Inflammatory macrophage (primary cell): ENCODE measurements at regions not wholly inside any gene's neighbourhood (a gene's known extent, or its start where the extent isn't known, plus 50 kb on each side); places are given as distances from the start of the nearest gene placed in this dataset.

ENCODE experiments used
- DNase-seq, 2 donors: peaks; one replicate each; pipeline ENCODE4 v3.0.0-alpha.2; 2020 to 2022

GRCh38 chr12:115700896-115701465 is 576.5 kb downstream of the MED13L start:
- no peak for DNase-seq

GRCh38 chr12:115700081-115700480 is 577.4 kb downstream of the MED13L start:
- no peak for DNase-seq

- no peak for DNase-seq
Observed at GRCh38 chr12:115698257-115698656, 579.2 kb downstream of the MED13L start.

- DNase-seq = no peak
Observed at GRCh38 chr12:115697340-115697739, 580.2 kb downstream of the MED13L start.

GRCh38 chr12:115694564-115694963 is 582.9 kb downstream of the MED13L start:
- DNase-seq = no peak

GRCh38 chr12:115693970-115694369 is 583.5 kb downstream of the MED13L start:
- DNase-seq = no peak

- DNase-seq = no peak
Observed at GRCh38 chr12:115691123-115691522, 586.4 kb downstream of the MED13L start.

- DNase-seq = no peak
Observed at GRCh38 chr12:115687094-115687493, 590.4 kb downstream of the MED13L start.

GRCh38 chr12:115683240-115683780 is 594.2 kb downstream of the MED13L start:
- DNase-seq = no peak

GRCh38 chr12:115680967-115681366 is 596.5 kb downstream of the MED13L start:
- no peak for DNase-seq

GRCh38 chr12:115672506-115673080 is 604.9 kb downstream of the MED13L start:
- no peak for DNase-seq

- no peak for DNase-seq
Observed at GRCh38 chr12:115672086-115672485, 605.4 kb downstream of the MED13L start.

GRCh38 chr12:115670869-115671268 is 606.6 kb downstream of the MED13L start:
- no peak for DNase-seq

GRCh38 chr12:115667116-115667515 is 610.4 kb downstream of the MED13L start:
- no peak for DNase-seq

GRCh38 chr12:115666168-115666567 is 611.3 kb downstream of the MED13L start:
- no peak for DNase-seq

GRCh38 chr12:115661112-115661511 is 616.4 kb downstream of the MED13L start:
- no peak for DNase-seq

- no peak for DNase-seq
Observed at GRCh38 chr12:115660211-115660805, 617.2 kb downstream of the MED13L start.

GRCh38 chr12:115659422-115659821 is 618.1 kb downstream of the MED13L start:
- no peak for DNase-seq

- DNase-seq = no peak
Observed at GRCh38 chr12:115657081-115658013, 620.1 kb downstream of the MED13L start.

GRCh38 chr12:115650026-115650425 is 627.5 kb downstream of the MED13L start:
- no peak for DNase-seq

- DNase-seq = no peak
Observed at GRCh38 chr12:115648463-115648862, 629.0 kb downstream of the MED13L start.

GRCh38 chr12:115646210-115646609 is 631.3 kb downstream of the MED13L start:
- DNase-seq = no peak

GRCh38 chr12:115640929-115641328 is 636.6 kb downstream of the MED13L start:
- no peak for DNase-seq
